ENCODE measurements at regions not wholly inside any gene's neighbourhood (a gene's known extent, or its start where the extent isn't known, plus 50 kb on each side); places are given as distances from the start of the nearest gene placed in this dataset.

GRCh38 chr12:91900971-91901370, 244.7 kb downstream of the BTG1 start:
- TF ChIP-seq CTCF (conservative IDR thresholded peaks at IDR 0.05): no peak
- TF ChIP-seq ZFX (IDR thresholded peaks at IDR 0.05): no peak
